ENCODE measurements at regions not wholly inside any gene's neighbourhood (a gene's known extent, or its start where the extent isn't known, plus 50 kb on each side); places are given as distances from the start of the nearest gene placed in this dataset.
"Not testable (repeated sequence)": the region's sequence is repeated elsewhere in the genome, so short reads cannot be mapped to it uniquely, and the experiment has no call there.

DNA sequence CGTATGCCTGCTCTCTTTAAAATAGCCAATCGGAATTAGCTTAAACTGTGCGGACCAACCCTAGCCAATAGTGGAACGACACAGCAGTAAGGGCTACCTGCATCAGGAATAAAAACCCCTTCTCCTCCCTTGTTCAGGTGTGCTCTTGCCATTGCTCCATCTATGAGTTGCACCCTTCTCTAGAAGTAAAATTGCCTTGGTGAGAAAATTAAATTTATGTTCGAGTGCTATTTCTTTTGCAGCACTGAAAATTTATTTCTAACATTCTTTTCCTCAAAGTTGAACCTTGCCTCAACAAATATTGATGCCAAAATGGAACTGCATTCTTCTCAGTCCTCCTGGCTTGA lies 102.5 kb upstream of the SHB start:
- no peak overlapping the region for H3K27ac ChIP-seq
- H3K4me1 ChIP-seq (ENCODE audit: low read depth): no peaks in the 10 kb centered on the region
- no peak overlapping the region for H3K4me3 ChIP-seq
- no peak for DNase-seq (ENCODE audit: low read depth in 1 of 2, low spot score in 1 of 2)
- H3K27me3 ChIP-seq: no peaks in the 10 kb centered on the region
- H3K9me3 ChIP-seq (ENCODE audit: low read depth): no peaks in the 10 kb centered on the region
- TF ChIP-seq CTCF (IDR thresholded peaks at IDR 0.05; ENCODE audit: low read depth, low read length): no peak
- H3K36me3 ChIP-seq: no peaks in the 10 kb centered on the region

DNA sequence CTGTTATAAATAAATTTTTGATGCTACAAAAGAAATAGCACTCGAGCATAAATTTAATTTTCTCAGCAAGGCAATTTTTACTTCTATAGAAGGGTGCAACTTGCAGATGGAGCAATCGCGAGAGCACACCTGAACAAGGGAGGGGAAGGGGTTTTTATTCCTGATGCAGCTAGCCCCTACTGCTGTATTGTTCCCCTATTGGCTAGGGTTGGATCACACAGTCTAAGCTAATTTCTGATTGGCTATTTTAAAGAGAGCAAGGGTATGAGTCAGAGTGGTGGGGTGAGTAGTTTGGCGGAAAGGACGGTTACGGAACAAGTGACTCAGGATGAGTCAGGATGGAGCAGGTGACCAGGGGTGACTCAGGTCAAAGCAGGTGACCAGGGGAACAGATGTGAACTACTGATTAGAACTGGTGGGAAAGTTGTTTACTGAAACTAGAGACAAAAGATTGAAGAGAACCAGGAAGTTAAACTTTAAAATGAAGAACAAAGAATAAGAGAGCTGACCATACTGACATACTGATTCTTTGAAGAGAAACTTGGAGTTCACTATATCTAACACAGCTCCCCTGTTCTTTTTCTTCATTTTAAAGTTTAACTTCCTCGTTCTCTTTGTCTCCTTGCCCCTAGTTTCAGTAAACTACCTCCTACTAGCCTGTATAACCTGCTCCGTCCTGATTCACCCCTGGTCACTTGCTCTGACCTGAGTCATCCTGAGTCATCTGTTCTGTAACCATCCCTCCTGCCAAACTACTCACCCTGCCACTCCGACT lies 101.9 kb upstream of the SHB start:
- not testable (repeated sequence) for H3K27ac ChIP-seq; H3K4me3 ChIP-seq; H3K36me3 ChIP-seq; H3K4me1 ChIP-seq (ENCODE audit: low read depth); H3K27me3 ChIP-seq; H3K9me3 ChIP-seq (ENCODE audit: low read depth); DNase-seq (ENCODE audit: low read depth in 1 of 2, low spot score in 1 of 2)

- not testable (repeated sequence) for H3K4me1 ChIP-seq (ENCODE audit: low read depth); H3K27me3 ChIP-seq; DNase-seq (ENCODE audit: low read depth in 1 of 2, low spot score in 1 of 2); H3K9me3 ChIP-seq (ENCODE audit: low read depth); H3K27ac ChIP-seq; H3K4me3 ChIP-seq; H3K36me3 ChIP-seq
Measured at GRCh38 chr9:38170155-38170554, 101.1 kb upstream of the SHB start.

DNA sequence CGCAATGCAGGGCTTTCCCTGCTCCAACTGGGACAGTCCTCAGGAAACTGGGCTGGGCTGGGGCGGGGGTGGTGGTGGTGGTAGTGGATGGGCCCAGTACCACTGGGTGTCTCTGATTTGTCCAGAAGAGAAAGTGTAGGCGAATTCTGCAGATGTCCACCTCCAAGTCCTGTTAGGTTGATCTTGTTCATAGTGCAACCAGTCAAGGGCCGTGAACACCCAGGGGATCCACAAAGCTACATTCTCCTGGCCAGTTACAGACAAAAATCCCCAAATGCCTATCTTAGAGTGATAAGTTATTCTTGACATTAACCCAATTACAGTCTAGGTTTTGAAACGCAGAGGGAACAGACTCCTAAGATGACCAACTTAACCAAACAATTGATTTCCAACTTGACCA lies 97.5 kb upstream of the SHB start:
- DNase-seq (ENCODE audit: low read depth in 1 of 2, low spot score in 1 of 2): no peak
- Histone ChIP-seq H3K4me3 (no peak overlapping the region), H3K27ac (no peak overlapping the region), H3K36me3 (no peaks in the 10 kb centered on the region), H3K9me3 (ENCODE audit: low read depth) (no peaks in the 10 kb centered on the region), H3K4me1 (ENCODE audit: low read depth) (no peaks in the 10 kb centered on the region), H3K27me3 (no peaks in the 10 kb centered on the region)
- TF ChIP-seq CTCF (IDR thresholded peaks at IDR 0.05; ENCODE audit: low read depth, low read length): no peak

- H3K4me3 ChIP-seq: no peak overlapping the region
- H3K36me3 ChIP-seq: no peaks in the 10 kb centered on the region
- H3K27me3 ChIP-seq: no peaks in the 10 kb centered on the region
- H3K4me1 ChIP-seq (ENCODE audit: low read depth): no peaks in the 10 kb centered on the region
- no peak for TF ChIP-seq CTCF (IDR thresholded peaks at IDR 0.05; ENCODE audit: low read depth, low read length)
- H3K27ac ChIP-seq: no peak overlapping the region
- H3K9me3 ChIP-seq (ENCODE audit: low read depth): no peaks in the 10 kb centered on the region
- no peak for DNase-seq (ENCODE audit: low read depth in 1 of 2, low spot score in 1 of 2)
Measured at GRCh38 chr9:38164659-38165221, 95.7 kb upstream of the SHB start.

DNA sequence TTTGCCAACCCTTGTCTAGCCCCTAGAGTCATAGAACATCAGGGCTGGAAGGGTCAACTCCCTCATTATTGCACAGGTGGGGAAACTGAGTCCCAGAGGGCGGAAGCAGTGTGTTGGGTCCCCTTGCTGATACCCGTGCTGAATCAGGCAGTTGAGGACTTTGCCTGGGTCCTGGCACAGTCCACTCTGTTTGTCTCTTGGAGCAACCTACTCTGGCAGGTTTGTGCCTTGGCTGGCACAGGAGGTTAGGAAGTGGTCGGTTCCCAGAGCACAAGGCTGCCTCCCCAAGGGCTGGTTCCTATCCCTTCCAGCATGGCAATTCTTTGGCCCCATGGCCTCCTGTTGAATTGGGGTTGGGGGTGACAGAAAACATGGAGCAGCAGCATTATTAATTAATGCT lies 94.5 kb upstream of the SHB start:
- H3K4me1 ChIP-seq (ENCODE audit: low read depth): no peaks in the 10 kb centered on the region
- DNase-seq (ENCODE audit: low read depth in 1 of 2, low spot score in 1 of 2): no peak

More for the DNA sequence above, 94.5 kb upstream of the SHB start:
- H3K4me3 ChIP-seq: no peak overlapping the region
- H3K36me3 ChIP-seq: no peaks in the 10 kb centered on the region
- no peak for TF ChIP-seq CTCF (IDR thresholded peaks at IDR 0.05; ENCODE audit: low read depth, low read length)
- H3K27ac ChIP-seq: no peak overlapping the region
- H3K9me3 ChIP-seq (ENCODE audit: low read depth): no peaks in the 10 kb centered on the region
- H3K27me3 ChIP-seq: no peaks in the 10 kb centered on the region
